T-helper 1 cell treated with Interleukin-12 subunit alpha and Interleukin-12 subunit beta and Interleukin-4 antibody, amounts not matched to agents 30 μg/mL and 1 μg/mL, for 36 hours (primary cell): ENCODE measurements at regions not wholly inside any gene's neighbourhood (a gene's known extent, or its start where the extent isn't known, plus 50 kb on each side); places are given as distances from the start of the nearest gene placed in this dataset.
"Not testable (repeated sequence)": the region's sequence is repeated elsewhere in the genome, so short reads cannot be mapped to it uniquely, and the experiment has no call there.

Experiments used
- H3K27ac Mint-ChIP-seq: one replicate; pipeline ENCODE4 v1.8.0; 2021; ENCODE audit warnings: mild to moderate bottlenecking, mixed read lengths
- H3K27me3 Mint-ChIP-seq: one replicate; pipeline ENCODE4 v1.8.0; 2021; ENCODE audit warnings: low read depth, mixed read lengths
- H3K36me3 Mint-ChIP-seq: one replicate; pipeline ENCODE4 v1.8.0; 2021; ENCODE audit warnings: low read depth, mixed read lengths
- H3K4me1 Mint-ChIP-seq: one replicate; pipeline ENCODE4 v1.8.0; 2021; ENCODE audit warnings: low read depth, mixed read lengths
- H3K4me3 Mint-ChIP-seq: one replicate; pipeline ENCODE4 v1.8.0; 2021; ENCODE audit warnings: mild to moderate bottlenecking, moderate library complexity, mixed read lengths
- H3K9me3 Mint-ChIP-seq: one replicate; pipeline ENCODE4 v1.8.0; 2021; ENCODE audit warnings: mixed read lengths

DNA sequence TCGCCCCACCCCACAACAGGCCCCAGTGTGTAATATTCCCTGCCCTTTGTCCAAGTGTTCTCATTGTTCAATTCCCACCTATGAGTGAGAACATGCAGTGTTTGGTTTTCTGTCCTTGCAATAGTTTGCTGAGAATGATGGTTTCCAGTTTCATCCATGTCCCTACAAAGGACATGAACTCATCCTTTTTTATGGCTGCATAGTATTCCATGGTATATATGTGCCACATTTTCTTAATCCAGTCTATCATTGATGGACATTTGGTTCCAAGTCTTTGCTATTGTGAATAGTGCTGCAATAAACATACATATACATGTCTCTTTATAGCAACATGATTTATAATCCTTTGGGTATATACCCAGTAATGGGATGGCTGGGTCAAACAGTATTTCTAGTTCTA is 132.7 kb downstream of the SNX10 start:
- not testable (repeated sequence) for H3K36me3 Mint-ChIP-seq, H3K27ac Mint-ChIP-seq, H3K9me3 Mint-ChIP-seq, H3K4me1 Mint-ChIP-seq, H3K27me3 Mint-ChIP-seq, H3K4me3 Mint-ChIP-seq

- no peak overlapping the region for H3K27ac Mint-ChIP-seq
- H3K36me3 Mint-ChIP-seq, result no peaks in the 10 kb centered on the region
- H3K9me3 Mint-ChIP-seq, result no peaks in the 10 kb centered on the region
- no peak overlapping the region for H3K4me3 Mint-ChIP-seq
- H3K27me3 Mint-ChIP-seq, result no peaks in the 10 kb centered on the region
- no peaks in the 10 kb centered on the region for H3K4me1 Mint-ChIP-seq
Observed at GRCh38 chr7:26425655-26426054, 134.0 kb downstream of the SNX10 start.

- Mint-ChIP-seq H3K36me3 (no peaks in the 10 kb centered on the region), H3K9me3 (no peaks in the 10 kb centered on the region), H3K4me3 (no peak overlapping the region), H3K27me3 (no peaks in the 10 kb centered on the region), H3K4me1 (no peaks in the 10 kb centered on the region), H3K27ac (no peak overlapping the region)
Observed at GRCh38 chr7:26426096-26426495, 134.4 kb downstream of the SNX10 start.

DNA sequence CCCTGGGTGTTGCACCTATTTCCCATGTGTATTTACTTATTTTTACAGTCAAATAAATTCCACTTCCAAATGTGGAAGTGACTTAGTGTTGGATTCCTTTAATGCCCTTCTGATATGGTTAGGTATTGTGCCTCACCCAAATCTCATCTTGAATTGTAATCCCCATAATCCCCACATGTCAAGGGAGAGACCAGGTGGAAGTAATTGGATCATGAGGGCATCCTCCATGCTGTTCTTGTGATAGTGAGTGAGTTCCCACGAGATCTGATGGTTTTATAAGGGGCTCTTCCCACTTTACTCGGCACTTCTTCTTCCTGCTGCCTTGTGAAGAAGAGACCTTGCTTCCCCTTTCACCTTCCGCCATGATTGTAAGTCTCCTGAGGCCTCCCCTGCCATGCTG is 136.9 kb downstream of the SNX10 start:
- Mint-ChIP-seq H3K4me3 (no peak overlapping the region), H3K27ac (no peak overlapping the region), H3K9me3 (no peaks in the 10 kb centered on the region), H3K4me1 (no peaks in the 10 kb centered on the region), H3K27me3 (peaks cover 7% of the 10 kb centered on the region), H3K36me3 (no peaks in the 10 kb centered on the region)

DNA sequence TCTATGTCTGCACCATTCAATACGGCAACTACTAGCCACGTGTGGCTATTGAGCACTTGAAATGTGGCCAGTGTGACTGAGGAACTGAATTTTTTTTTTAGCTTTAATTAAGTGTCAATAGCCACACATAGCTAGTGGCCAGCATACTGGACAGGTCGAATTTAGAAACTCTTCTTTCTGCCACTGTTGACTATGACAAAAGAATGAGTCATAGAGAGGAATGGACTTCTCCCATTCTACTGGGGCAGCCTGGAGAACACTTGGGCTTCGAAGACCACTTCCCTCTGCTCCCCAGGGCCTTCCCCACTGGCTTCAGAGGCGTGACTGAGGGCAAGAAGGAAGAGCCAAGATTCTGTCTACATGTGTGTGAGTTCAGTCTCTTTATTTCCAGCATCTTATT is 137.5 kb downstream of the SNX10 start:
- H3K27me3 Mint-ChIP-seq, result peaks cover 13% of the 10 kb centered on the region
- H3K9me3 Mint-ChIP-seq, result no peaks in the 10 kb centered on the region
- H3K4me3 Mint-ChIP-seq, result no peak overlapping the region
- H3K27ac Mint-ChIP-seq, result no peak overlapping the region
- H3K36me3 Mint-ChIP-seq, result no peaks in the 10 kb centered on the region
- H3K4me1 Mint-ChIP-seq, result no peaks in the 10 kb centered on the region

DNA sequence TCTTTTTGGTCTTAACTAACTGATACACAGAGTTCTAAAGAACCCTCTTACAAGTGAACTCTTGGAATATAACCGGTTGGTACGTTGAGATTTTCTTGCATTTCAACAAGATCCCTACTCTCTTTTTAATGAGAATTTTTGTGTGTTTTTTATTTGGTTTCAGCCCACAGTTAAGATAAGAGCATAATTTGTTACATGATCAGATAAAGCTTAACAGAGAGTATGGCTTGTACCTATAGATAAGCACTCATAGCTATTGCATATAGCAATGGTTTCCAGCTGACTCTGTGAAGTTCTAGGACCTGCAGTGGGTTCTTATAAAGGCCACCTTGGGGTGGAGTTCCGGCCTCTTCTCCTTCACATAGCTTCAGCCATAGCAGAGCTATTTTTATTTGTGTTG is 143.3 kb downstream of the SNX10 start:
- Mint-ChIP-seq H3K27ac (no peak overlapping the region), H3K36me3 (no peaks in the 10 kb centered on the region), H3K9me3 (no peaks in the 10 kb centered on the region), H3K4me3 (no peak overlapping the region), H3K27me3 (peaks cover 37% of the 10 kb centered on the region), H3K4me1 (no peaks in the 10 kb centered on the region)

DNA sequence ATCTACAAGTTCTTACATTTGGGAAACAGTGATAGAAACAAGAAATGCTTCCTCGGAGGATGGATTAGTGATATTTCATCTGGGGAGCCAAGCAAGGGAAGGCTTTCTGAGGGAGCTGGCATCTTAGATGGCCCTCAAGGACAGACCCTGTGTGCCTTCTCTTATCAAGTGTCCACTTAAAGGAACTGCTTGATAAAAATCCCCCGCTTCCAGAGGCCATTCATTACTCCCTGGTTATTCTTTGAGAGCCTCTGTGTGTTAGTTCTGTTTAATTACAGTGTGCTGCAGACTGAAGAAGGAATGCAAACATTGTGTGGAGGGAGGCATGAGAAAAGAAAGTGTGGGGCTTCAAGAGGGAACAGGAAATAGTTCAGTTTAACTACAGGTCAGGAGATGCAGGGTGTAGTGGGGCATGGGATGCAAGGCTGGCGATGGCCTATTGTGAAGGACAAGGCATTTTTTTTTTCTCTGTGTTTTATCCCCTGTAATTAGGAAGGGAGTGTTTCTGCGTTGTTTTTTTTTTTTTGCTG is 145.4 kb downstream of the SNX10 start:
- H3K27me3 Mint-ChIP-seq, result peaks cover 41% of the 10 kb centered on the region
- H3K4me3 Mint-ChIP-seq, result no peak overlapping the region
- no peaks in the 10 kb centered on the region for H3K9me3 Mint-ChIP-seq

DNA sequence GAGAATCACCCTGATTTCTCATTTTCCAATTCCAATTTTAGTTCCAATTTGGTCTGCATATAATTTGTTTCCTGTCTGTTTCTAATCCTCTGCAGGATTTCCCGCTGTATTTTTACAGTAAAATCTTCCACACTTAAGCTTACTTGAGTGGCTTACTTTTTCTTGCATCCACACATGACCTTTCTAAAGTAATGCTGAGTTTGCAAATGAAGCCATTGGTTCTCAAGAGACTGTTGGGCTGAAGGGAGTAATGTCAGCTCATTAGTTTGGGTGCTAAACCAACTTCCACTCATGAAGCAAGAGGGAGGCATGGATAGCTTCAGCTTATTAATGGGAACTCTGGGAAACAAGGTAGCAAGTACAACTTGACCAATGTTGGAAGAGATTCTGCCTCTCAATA is 146.4 kb downstream of the SNX10 start:
- no peaks in the 10 kb centered on the region for H3K9me3 Mint-ChIP-seq
- peaks cover 37% of the 10 kb centered on the region for H3K27me3 Mint-ChIP-seq
- H3K4me3 Mint-ChIP-seq, result no peak overlapping the region
- H3K27ac Mint-ChIP-seq, result no peak overlapping the region
- H3K4me1 Mint-ChIP-seq, result no peaks in the 10 kb centered on the region
- no peaks in the 10 kb centered on the region for H3K36me3 Mint-ChIP-seq

More for the DNA sequence above, 145.4 kb downstream of the SNX10 start:
- no peaks in the 10 kb centered on the region for H3K36me3 Mint-ChIP-seq
- no peaks in the 10 kb centered on the region for H3K4me1 Mint-ChIP-seq
- no peak overlapping the region for H3K27ac Mint-ChIP-seq

GRCh38 chr7:26439521-26440232 is 148.0 kb downstream of the SNX10 start:
- Mint-ChIP-seq H3K27me3 (peaks cover 25% of the 10 kb centered on the region), H3K36me3 (no peaks in the 10 kb centered on the region), H3K27ac (no peak overlapping the region), H3K4me1 (no peaks in the 10 kb centered on the region), H3K9me3 (no peaks in the 10 kb centered on the region), H3K4me3 (no peak overlapping the region)

DNA sequence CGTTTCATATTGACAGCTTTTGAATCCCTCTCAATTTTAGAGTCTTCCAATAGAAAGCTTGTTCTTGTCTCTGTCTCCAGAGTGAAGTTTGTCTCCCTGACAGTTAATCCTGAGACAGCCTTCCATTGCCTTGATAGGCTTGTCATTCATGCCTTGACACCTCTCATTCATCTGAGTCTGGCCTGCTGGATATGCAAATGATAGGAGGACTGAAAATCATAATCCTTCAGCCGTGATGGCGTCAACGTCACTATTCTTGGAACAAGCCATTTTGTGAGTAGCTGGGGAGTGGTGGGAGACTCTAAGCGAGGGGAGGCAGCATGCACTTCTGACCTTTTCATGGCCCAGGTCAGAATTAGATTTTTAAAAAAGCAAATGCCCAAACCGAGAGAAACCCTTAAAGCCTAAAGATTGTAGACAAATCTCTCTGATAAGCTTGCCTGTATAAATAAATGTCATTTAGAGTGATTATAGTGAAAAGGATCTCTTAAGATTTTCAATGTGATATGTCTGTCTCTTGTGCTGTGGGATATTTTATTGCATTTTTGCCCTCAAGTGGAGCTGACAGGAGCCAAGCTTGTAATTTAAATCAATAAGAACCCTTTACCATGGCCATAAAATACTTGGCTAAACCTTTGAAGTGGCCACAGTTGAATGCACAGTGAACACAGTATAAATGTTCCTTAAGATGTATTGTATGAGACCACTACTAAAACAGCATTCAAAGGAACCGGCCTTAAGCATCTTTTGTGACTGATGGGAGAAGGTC is 148.8 kb downstream of the SNX10 start:
- Mint-ChIP-seq H3K4me1 (no peaks in the 10 kb centered on the region), H3K36me3 (no peaks in the 10 kb centered on the region), H3K27me3 (peaks cover 21% of the 10 kb centered on the region), H3K27ac (no peak overlapping the region), H3K9me3 (no peaks in the 10 kb centered on the region), H3K4me3 (no peak overlapping the region)

DNA sequence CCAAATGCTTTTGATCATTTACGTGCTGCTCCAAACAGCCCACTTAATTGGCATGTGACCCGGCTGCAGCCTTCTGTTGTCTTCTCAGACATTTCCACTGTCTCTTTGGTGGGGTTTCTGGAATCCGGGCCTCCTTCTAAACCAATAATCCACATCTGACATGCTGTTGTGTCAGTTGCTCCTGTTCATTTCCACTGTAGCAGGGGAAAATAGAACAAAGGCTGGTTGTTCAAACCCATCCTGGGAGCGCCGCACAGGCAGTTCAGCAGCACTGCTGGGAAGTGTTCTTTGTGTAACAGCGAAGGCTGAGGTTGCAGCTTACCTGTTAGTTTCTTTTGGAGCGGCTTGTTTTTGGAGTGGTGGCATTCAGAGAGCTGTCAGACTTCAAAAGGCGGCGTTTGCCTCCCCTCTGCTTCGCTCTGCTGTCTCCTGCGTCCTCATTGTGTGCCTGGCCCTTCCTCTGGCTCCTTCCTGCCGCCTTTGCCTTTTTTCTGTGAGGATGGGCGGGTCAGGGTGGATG is 149.4 kb downstream of the SNX10 start:
- Mint-ChIP-seq H3K27ac (no peak overlapping the region), H3K4me3 (no peak overlapping the region), H3K27me3 (peaks cover 21% of the 10 kb centered on the region), H3K4me1 (no peaks in the 10 kb centered on the region), H3K9me3 (no peaks in the 10 kb centered on the region), H3K36me3 (no peaks in the 10 kb centered on the region)

GRCh38 chr7:26441611-26442277 is 150.1 kb downstream of the SNX10 start:
- H3K36me3 Mint-ChIP-seq, result no peaks in the 10 kb centered on the region
- no peak overlapping the region for H3K4me3 Mint-ChIP-seq
- no peak overlapping the region for H3K27ac Mint-ChIP-seq
- H3K27me3 Mint-ChIP-seq, result peaks cover 16% of the 10 kb centered on the region
- no peaks in the 10 kb centered on the region for H3K9me3 Mint-ChIP-seq
- no peaks in the 10 kb centered on the region for H3K4me1 Mint-ChIP-seq

- Mint-ChIP-seq H3K9me3 (no peaks in the 10 kb centered on the region), H3K36me3 (no peaks in the 10 kb centered on the region), H3K27ac (no peak overlapping the region), H3K4me3 (no peak overlapping the region), H3K27me3 (peaks cover 4% of the 10 kb centered on the region), H3K4me1 (no peaks in the 10 kb centered on the region)
Observed at GRCh38 chr7:26443006-26443405, 151.3 kb downstream of the SNX10 start.

DNA sequence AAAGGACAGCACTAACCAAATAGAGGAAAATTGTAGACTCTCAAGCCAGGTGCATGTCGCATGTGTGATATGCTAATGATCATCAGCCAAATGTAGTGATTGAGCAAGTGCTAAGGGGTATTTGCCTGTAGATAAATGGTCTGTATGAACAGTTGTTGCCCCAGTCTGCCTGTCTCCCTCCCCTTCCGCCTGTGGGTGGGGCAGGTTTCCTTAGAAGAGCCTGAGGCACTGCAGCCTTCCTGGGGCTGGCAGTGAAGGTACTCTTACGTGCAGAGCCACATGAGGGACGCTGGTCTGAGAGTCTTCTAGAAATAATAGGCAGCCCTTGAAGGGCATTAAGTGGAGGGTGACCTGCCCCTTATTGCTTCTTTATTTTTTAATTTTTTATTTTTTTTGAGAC is 152.1 kb downstream of the SNX10 start:
- H3K9me3 Mint-ChIP-seq, result no peaks in the 10 kb centered on the region
- peaks cover 9% of the 10 kb centered on the region for H3K27me3 Mint-ChIP-seq
- no peak overlapping the region for H3K27ac Mint-ChIP-seq
- H3K4me1 Mint-ChIP-seq, result no peaks in the 10 kb centered on the region
- H3K4me3 Mint-ChIP-seq, result no peak overlapping the region
- H3K36me3 Mint-ChIP-seq, result no peaks in the 10 kb centered on the region
